GM19240 (cell line): ENCODE measurements at regions not wholly inside any gene's neighbourhood (a gene's known extent, or its start where the extent isn't known, plus 50 kb on each side); places are given as distances from the start of the nearest gene placed in this dataset.

ENCODE experiments used
- DNase-seq: peaks from one replicate; pipeline ENCODE4 v3.0.0; 2011; ENCODE audit warnings: low spot score; ENCODE audit not compliant: insufficient read length

GRCh38 chr3:55343486-55344357 lies 143.4 kb downstream of the WNT5A start:
- no peak for DNase-seq

- DNase-seq: no peak
Observed at GRCh38 chr3:55341502-55342031, 145.5 kb downstream of the WNT5A start.

- DNase-seq: no peak
Observed at GRCh38 chr3:55339819-55340218, 147.3 kb downstream of the WNT5A start.

GRCh38 chr3:55339390-55339789 lies 147.7 kb downstream of the WNT5A start:
- no peak for DNase-seq

GRCh38 chr3:55337641-55338180 lies 149.4 kb downstream of the WNT5A start:
- DNase-seq: no peak

- DNase-seq: no peak
Observed at GRCh38 chr3:55333923-55334322, 153.2 kb downstream of the WNT5A start.

GRCh38 chr3:55333046-55333445 lies 154.1 kb downstream of the WNT5A start:
- no peak for DNase-seq

GRCh38 chr3:55332176-55332575 lies 154.9 kb downstream of the WNT5A start:
- DNase-seq: no peak

- DNase-seq: no peak
Observed at GRCh38 chr3:55331524-55331923, 155.6 kb downstream of the WNT5A start.

GRCh38 chr3:55330756-55331155 lies 156.3 kb downstream of the WNT5A start:
- DNase-seq: no peak

- no peak for DNase-seq
Observed at GRCh38 chr3:55330355-55330754, 156.8 kb downstream of the WNT5A start.

- no peak for DNase-seq
Observed at GRCh38 chr3:55329849-55330248, 157.3 kb downstream of the WNT5A start.

- DNase-seq: no peak
Observed at GRCh38 chr3:55327131-55327920, 159.8 kb downstream of the WNT5A start.

GRCh38 chr3:55322638-55323037 lies 164.5 kb downstream of the WNT5A start:
- no peak for DNase-seq

GRCh38 chr3:55320928-55321327 lies 166.2 kb downstream of the WNT5A start:
- DNase-seq: no peak

- no peak for DNase-seq
Observed at GRCh38 chr3:55315396-55315795, 171.7 kb downstream of the WNT5A start.

GRCh38 chr3:55313666-55314065 lies 173.4 kb downstream of the WNT5A start:
- no peak for DNase-seq

GRCh38 chr3:55309336-55309735 lies 177.8 kb downstream of the WNT5A start:
- DNase-seq: no peak

GRCh38 chr3:55307622-55308021 lies 179.5 kb downstream of the WNT5A start:
- DNase-seq: no peak

- DNase-seq: no peak
Observed at GRCh38 chr3:55305696-55306485, 181.2 kb downstream of the WNT5A start.

- no peak for DNase-seq
Observed at GRCh38 chr3:55300701-55301100, 186.4 kb downstream of the WNT5A start.
